Esophagus muscularis mucosa (tissue), 3 donors: ENCODE measurements at regions not wholly inside any gene's neighbourhood (a gene's known extent, or its start where the extent isn't known, plus 50 kb on each side); places are given as distances from the start of the nearest gene placed in this dataset.

Source experiments
- CTCF ChIP-seq, 3 experiments: fragments of 200-600 bp in 2 of 3; fragments of 450-650 bp in 1 of 3; sonication (generic) in 2 of 3; IDR thresholded peaks; one replicate each; pipeline ENCODE4 v1.5.1; 2017 to 2019; ENCODE audit warnings: antibody characterized with exemption in 3 of 3, mild to moderate bottlenecking in 2 of 3, moderate library complexity in 1 of 3
- POLR2A ChIP-seq: fragments of 450-650 bp; IDR thresholded peaks from one replicate; pipeline ENCODE4 v1.6.1; 2017; ENCODE audit warnings: antibody characterized with exemption, moderate library complexity, mild to moderate bottlenecking, low read depth
- POLR2AphosphoS5 ChIP-seq, 2 donors: sonication (generic); formaldehyde crosslinking; IDR thresholded peaks; one replicate each; pipeline ENCODE4 v1.6.1; 2017; ENCODE audit warnings: antibody characterized with exemption in 2 of 2

GRCh38 chr2:224640679-224641078 lies 55.5 kb upstream of the CUL3 start:
- no peak for TF ChIP-seq CTCF (IDR thresholded peaks at IDR 0.05)
- TF ChIP-seq POLR2A: no peak
- no peak for TF ChIP-seq POLR2AphosphoS5 (IDR thresholded peaks at IDR 0.05)
